Prostate gland (tissue), 2 donors: ENCODE measurements at regions not wholly inside any gene's neighbourhood (a gene's known extent, or its start where the extent isn't known, plus 50 kb on each side); places are given as distances from the start of the nearest gene placed in this dataset.

ENCODE experiments used
- CTCF ChIP-seq, 4 experiments: fragments of 200-600 bp in 2 of 4; fragments of 450-650 bp in 2 of 4; sonication (generic) in 2 of 4; IDR thresholded peaks; 1 replicate in 3 of 4; 2 replicates in 1 of 4; pipeline ENCODE4 v1.5.1; 2016 to 2019; ENCODE audit warnings: antibody characterized with exemption in 4 of 4, mild to moderate bottlenecking in 2 of 4, moderate library complexity in 2 of 4
- POLR2A ChIP-seq: fragments of 450-650 bp; IDR thresholded peaks from one replicate; pipeline ENCODE4 v1.6.1; 2016; ENCODE audit warnings: antibody characterized with exemption, mild to moderate bottlenecking
- POLR2AphosphoS5 ChIP-seq: sonication (generic); formaldehyde crosslinking; IDR thresholded peaks from one replicate; pipeline ENCODE4 v1.6.1; 2017; ENCODE audit warnings: antibody characterized with exemption

- TF ChIP-seq CTCF (IDR thresholded peaks at IDR 0.05) (no peak), POLR2A (no peak), POLR2AphosphoS5 (no peak)
Measured at GRCh38 chr6:78487401-78487800, 379.9 kb upstream of the IRAK1BP1 start.
